Esophagus (tissue), 2 donors: ENCODE measurements at regions not wholly inside any gene's neighbourhood (a gene's known extent, or its start where the extent isn't known, plus 50 kb on each side); places are given as distances from the start of the nearest gene placed in this dataset.

Experiments
- H3K27ac ChIP-seq, 2 donors: one replicate each; pipeline ENCODE4 v1.5.1; 2013; ENCODE audit warnings: low read depth in 2 of 2, mild to moderate bottlenecking in 2 of 2, inconsistent platforms in 1 of 2, low read length in 1 of 2, moderate library complexity in 1 of 2
- H3K27me3 ChIP-seq, 2 donors: one replicate each; pipeline ENCODE4 v1.6.1; 2013; ENCODE audit warnings: low read length in 2 of 2, control low read depth in 1 of 2, mild to moderate bottlenecking in 1 of 2; ENCODE audit not compliant: insufficient read depth in 2 of 2, control insufficient read depth in 1 of 2
- H3K36me3 ChIP-seq, 2 donors: one replicate each; pipeline ENCODE4 v1.6.1; 2013; ENCODE audit warnings: low read length in 1 of 2; ENCODE audit not compliant: control insufficient read depth in 2 of 2, insufficient read depth in 2 of 2
- H3K4me1 ChIP-seq, 2 donors: one replicate each; pipeline ENCODE4 v1.6.1; 2013; ENCODE audit warnings: low read length in 1 of 2; ENCODE audit not compliant: control insufficient read depth in 2 of 2, insufficient read depth in 2 of 2
- H3K4me3 ChIP-seq, 2 donors: one replicate each; pipeline ENCODE4 v1.5.1; 2013; ENCODE audit warnings: low read length in 2 of 2, mild to moderate bottlenecking in 2 of 2, low read depth in 1 of 2, moderate library complexity in 1 of 2
- H3K9me3 ChIP-seq, 2 donors: one replicate each; pipeline ENCODE4 v1.6.1; 2013; ENCODE audit warnings: mild to moderate bottlenecking in 2 of 2, low read depth in 1 of 2, low read length in 1 of 2, moderate library complexity in 1 of 2; ENCODE audit not compliant: control insufficient read depth in 2 of 2, insufficient read depth in 1 of 2
- WGBS, 2 donors: extraction: QIAGEN DNeasy Blood & Tissue Kit; methylation state at CpG; one replicate each; pipeline ENCODE4 v1.1.7; 2013; 5-methylcytosine and 5-hydroxymethylcytosine counted together
- donor health status: healthy with polysubstance abuse.
- donor health status: Bipolar disorder and iron deficiency.

DNA sequence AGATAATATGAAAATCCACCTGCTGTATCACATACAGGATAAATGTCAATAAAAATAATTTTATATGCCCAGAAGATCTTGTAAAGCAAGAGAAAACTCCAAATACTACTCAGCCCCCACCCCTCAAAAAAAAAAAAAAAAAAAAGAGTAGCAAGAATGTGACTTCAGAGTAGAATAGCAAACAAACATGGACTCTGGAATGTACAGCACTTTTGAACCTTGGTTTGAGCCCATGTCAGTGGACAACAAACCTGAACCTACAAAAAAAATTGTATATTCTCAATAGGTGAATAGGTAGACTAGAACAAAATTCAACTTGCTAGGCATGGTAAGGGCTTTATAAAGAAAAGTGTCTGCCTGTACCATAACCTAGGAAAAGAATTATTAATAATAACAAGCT is 428.0 kb downstream of the SLITRK6 start:
- H3K27me3 ChIP-seq: no peaks in the 10 kb centered on the region
- H3K4me3 ChIP-seq: no peak overlapping the region
- H3K9me3 ChIP-seq: no peaks in the 10 kb centered on the region
- H3K4me1 ChIP-seq: no peaks in the 10 kb centered on the region
- no peak overlapping the region for H3K27ac ChIP-seq
- H3K36me3 ChIP-seq: no peaks in the 10 kb centered on the region

DNA sequence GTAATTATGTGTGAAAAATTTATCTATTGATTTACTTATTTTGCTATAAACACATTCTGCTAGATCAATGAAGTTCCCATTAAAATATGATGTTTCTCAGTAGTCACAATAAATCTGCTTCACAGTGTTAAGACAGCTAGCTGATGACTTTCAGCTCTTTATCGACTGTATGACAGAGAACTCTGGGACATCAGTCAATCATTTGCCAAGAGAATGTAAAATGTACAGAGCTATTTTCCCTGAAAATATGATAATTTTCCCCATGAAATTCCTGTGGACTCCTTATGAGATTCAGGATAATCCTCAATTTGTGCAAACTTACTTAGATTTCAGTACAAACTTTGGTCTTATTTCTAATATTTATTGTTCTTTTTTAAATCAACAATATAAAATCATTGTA is 430.5 kb downstream of the SLITRK6 start:
- H3K4me3 ChIP-seq: no peak overlapping the region
- H3K27ac ChIP-seq: no peak overlapping the region
- 82 to 94% methylated on average over 1 of the region's 1 CpG for WGBS, 2 donors
- no peaks in the 10 kb centered on the region for H3K9me3 ChIP-seq
- H3K36me3 ChIP-seq: no peaks in the 10 kb centered on the region
- no peaks in the 10 kb centered on the region for H3K27me3 ChIP-seq
- H3K4me1 ChIP-seq: no peaks in the 10 kb centered on the region

DNA sequence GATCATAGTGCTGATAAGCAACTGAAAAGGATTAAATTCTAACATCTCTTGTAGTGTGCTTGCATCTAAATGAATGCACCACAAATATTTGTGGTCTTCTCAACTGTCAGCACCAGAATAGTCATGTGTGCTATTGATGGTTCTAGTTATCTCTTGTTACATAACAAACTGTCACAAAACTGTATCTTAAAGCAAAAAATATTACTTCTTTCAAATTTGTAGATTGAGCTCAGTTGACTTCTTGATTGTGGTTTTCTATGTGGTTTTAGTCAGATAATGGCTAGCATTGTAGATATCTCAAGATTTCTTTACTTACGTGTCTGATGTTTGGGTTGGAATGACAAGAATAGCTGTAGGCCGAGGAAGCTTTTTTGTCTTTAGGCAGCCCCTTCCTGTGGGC is 431.3 kb downstream of the SLITRK6 start:
- no peak overlapping the region for H3K4me3 ChIP-seq
- H3K27me3 ChIP-seq: no peaks in the 10 kb centered on the region
- WGBS, 2 donors: 75% methylated on average over 2 of the region's 2 CpGs
- no peaks in the 10 kb centered on the region for H3K4me1 ChIP-seq
- peaks cover 0 to 3% of the 10 kb centered on the region in 2 donors for H3K9me3 ChIP-seq
- H3K27ac ChIP-seq: no peak overlapping the region
- no peaks in the 10 kb centered on the region for H3K36me3 ChIP-seq

DNA sequence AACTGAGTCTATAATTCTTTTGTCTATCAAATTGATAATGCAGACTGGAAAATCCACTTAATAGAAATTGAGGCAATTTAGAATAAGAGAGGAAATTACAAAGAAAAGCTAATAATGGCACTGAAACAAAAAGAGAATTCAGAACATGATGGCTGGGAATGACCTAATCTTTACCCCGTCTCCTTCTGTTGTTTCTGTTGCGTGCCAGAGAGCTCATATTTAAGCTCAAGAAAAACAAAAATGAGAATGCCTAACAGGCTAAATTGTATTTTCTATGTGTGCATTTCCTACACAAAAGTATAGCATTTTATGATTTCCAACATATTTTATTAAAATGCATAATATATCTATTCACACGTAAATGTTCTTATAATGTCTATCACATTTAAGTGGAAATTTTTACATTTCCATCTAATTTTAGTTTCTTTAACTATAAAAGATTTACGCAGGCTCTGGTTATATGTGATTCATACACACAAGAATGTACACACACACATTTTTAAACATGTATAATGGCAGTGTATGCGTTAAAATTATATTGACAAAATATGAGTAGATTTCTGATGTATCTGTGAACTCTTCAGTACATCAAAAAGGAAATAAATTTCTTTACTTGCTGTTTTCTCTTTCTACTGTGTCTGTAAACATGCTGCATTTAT is 432.3 kb downstream of the SLITRK6 start:
- H3K4me1 ChIP-seq: no peaks in the 10 kb centered on the region
- H3K27me3 ChIP-seq: no peaks in the 10 kb centered on the region
- H3K4me3 ChIP-seq: no peak overlapping the region
- 72 to 73% methylated on average over 5 of the region's 5 CpGs for WGBS, 2 donors
- H3K9me3 ChIP-seq: peaks cover 0 to 6% of the 10 kb centered on the region in 2 donors
- H3K36me3 ChIP-seq: no peaks in the 10 kb centered on the region
- H3K27ac ChIP-seq: no peak overlapping the region

DNA sequence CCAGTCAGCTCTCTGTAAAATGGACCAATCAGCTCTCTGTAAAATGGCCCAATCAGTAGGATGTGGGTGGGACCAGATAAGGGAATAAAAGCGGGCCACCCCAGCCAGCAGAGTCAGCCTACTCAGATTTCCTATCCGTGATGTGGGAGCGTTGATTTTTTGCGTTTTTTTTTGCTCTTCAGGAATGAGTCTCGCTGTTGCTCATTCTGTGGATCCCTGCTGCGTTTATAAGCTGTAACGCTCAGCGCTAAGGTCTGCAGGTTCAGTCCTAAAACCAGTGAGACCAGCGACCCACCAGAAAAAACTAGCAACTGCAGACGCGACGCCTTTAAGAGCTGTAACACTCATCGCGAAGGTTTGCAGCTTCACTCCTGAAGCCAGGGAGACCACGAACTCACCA is 435.7 kb downstream of the SLITRK6 start:
- Histone ChIP-seq H3K9me3 (peaks cover 0 to 6% of the 10 kb centered on the region in 2 donors), H3K36me3 (no peaks in the 10 kb centered on the region), H3K27me3 (no peaks in the 10 kb centered on the region), H3K4me1 (no peaks in the 10 kb centered on the region), H3K27ac (no peak overlapping the region), H3K4me3 (no peak overlapping the region)
- WGBS, 2 donors: 94 to 95% methylated on average over 15 of the region's 15 CpGs

DNA sequence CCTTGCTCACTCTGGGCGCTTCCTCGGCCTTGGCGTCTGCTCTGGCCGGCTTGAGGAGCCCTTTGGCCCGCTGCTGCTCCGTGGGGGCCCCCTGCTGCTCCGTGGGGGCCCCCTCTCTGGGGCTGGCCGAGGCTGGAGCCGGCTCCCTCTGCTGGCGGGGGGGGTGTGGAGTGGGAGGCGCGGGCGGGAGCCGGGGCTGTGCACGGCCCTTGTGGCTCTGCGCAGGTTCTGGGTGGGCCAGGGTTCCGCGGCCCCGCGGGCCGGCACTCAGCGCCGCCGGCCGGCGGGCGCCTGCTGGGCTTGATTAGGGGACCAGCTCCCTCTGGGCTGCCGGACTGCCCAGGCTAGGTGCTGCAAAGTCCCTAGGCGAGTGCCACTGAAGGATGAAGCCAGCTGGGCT is 436.2 kb downstream of the SLITRK6 start:
- Histone ChIP-seq H3K36me3 (no peaks in the 10 kb centered on the region), H3K9me3 (peaks cover 0 to 6% of the 10 kb centered on the region in 2 donors), H3K4me1 (no peaks in the 10 kb centered on the region), H3K27ac (no peak overlapping the region), H3K27me3 (no peaks in the 10 kb centered on the region), H3K4me3 (no peak overlapping the region)
- 91% methylated on average over 26 to 29 of the region's 29 CpGs for WGBS, 2 donors

DNA sequence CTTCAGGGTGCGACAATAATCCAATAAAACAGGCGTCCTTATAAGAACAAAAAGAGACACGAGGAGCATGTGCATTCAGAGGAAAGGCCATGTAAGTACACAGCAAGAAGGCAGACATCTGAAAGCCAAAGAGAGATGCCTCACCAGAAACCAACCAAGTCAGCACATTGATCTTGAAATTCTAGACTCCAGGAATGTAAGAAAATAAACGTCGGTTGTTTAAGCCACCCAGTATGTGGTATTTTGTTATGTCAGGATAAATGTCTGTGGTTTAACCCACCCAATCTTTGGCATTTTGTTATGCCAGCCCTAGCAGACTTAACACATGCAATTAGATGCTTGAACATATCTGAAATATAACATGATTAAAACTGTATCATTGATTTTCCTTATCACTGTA is 452.0 kb downstream of the SLITRK6 start:
- Histone ChIP-seq H3K9me3 (no peaks in the 10 kb centered on the region), H3K36me3 (no peaks in the 10 kb centered on the region), H3K27ac (no peak overlapping the region), H3K4me1 (no peaks in the 10 kb centered on the region), H3K4me3 (no peak overlapping the region), H3K27me3 (no peaks in the 10 kb centered on the region)
- 73 to 80% methylated on average over 5 of the region's 5 CpGs for WGBS, 2 donors

DNA sequence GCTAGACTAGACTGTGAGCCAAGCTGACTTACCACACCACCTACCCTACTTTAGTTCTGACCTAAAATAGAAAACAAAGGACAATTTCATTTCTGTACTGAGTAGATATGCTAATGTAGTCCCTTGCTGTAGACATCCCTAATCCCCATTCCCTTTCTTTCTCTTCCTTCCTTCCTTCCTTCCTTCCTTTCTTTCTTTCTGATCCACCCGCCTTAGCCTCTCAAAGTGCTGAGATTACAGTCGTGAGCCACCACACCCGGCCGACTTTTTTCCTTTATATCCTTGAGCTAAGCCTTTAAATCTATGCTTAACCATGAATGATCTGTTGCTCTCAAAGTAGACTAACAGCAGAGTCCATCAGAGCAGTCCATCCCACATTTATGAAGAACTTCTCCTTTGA is 465.0 kb downstream of the SLITRK6 start:
- no peaks in the 10 kb centered on the region for H3K36me3 ChIP-seq
- WGBS, 2 donors: 80 to 84% methylated on average over 4 of the region's 4 CpGs
- no peak overlapping the region for H3K27ac ChIP-seq
- no peaks in the 10 kb centered on the region for H3K27me3 ChIP-seq
- no peaks in the 10 kb centered on the region for H3K9me3 ChIP-seq
- H3K4me3 ChIP-seq: no peak overlapping the region
- no peaks in the 10 kb centered on the region for H3K4me1 ChIP-seq

DNA sequence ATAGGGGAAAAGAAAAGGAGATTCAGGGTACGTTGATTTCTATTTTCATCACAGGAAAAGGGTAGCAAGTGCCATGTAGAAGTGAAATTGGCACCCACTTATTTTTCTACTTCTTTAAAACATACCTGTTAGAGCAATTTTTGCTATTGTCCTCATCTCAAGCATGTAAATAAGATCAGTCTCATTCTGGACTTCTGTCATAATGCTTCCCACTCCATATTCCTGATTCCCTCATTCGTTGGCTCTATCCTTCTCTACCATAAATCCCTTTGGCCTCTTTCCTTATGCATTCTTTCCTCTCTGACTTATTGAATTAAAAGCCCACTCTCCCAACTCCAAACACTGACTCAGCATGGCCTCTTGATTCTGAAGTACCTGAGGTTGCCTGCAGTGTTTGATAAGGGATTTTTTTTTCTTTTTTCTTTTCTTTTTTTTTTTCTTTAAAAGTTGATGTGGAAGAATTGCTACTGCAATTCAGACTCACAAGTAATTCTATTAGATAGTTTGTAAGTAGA is 465.7 kb downstream of the SLITRK6 start:
- no peaks in the 10 kb centered on the region for H3K27me3 ChIP-seq
- 39 to 46% methylated on average over 2 of the region's 2 CpGs for WGBS, 2 donors
- H3K4me1 ChIP-seq: no peaks in the 10 kb centered on the region
- H3K4me3 ChIP-seq: no peak overlapping the region
- no peak overlapping the region for H3K27ac ChIP-seq
- H3K36me3 ChIP-seq: no peaks in the 10 kb centered on the region
- H3K9me3 ChIP-seq: no peaks in the 10 kb centered on the region

DNA sequence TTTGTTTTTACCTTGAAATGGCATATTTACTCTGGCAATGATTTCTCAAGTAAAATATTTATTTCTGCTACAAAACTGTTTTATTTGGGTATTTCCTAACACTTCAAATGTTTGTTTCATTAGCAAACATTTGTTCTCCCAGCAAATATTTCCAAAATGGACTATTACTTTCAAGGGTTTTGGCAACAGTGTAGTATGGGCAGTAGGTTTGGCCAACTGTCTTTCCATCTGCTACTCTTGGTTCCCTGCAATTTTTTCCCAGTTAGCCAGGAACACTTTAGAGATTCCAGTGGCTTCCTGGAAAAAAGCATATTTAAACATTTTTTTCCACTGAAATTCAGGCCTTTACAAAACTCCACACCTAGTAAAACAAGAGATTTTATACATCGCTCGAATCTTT is 466.6 kb downstream of the SLITRK6 start:
- Histone ChIP-seq H3K27ac (no peak overlapping the region), H3K4me1 (no peaks in the 10 kb centered on the region), H3K36me3 (no peaks in the 10 kb centered on the region), H3K4me3 (no peak overlapping the region), H3K27me3 (no peaks in the 10 kb centered on the region), H3K9me3 (no peaks in the 10 kb centered on the region)
- 90 to 92% methylated on average over 2 of the region's 2 CpGs for WGBS, 2 donors
